IMR-90 (cell line): ENCODE measurements at regions not wholly inside any gene's neighbourhood (a gene's known extent, or its start where the extent isn't known, plus 50 kb on each side); places are given as distances from the start of the nearest gene placed in this dataset.

Source experiments
- ATAC-seq: fragments of 200-7000 bp; cut with Tn5 transposase; 2 replicates; pipeline ENCODE4 v1.9.1; 2020; ENCODE audit warnings: low read depth, mild to moderate bottlenecking, moderate library complexity
- BruUV-seq: library from RNA; stranded (reverse); fragments of 400-500 nt; replicated peaks from 2 replicates; lab custom pipeline; 2021; lab: Mats Ljungman, UMichigan
- CTCF ChIA-PET: fragments of 300-600 bp; formaldehyde crosslinking; extraction: SDS; loops from one replicate; lab custom pipeline; 2021; ENCODE audit warnings: antibody characterized with exemption; lab: Yijun Ruan, JAX
- POLR2A ChIA-PET: fragments of 300-600 bp; sonication (Branson Sonifier 250); formaldehyde crosslinking; loops from one replicate; lab custom pipeline; 2022; ENCODE audit warnings: antibody characterized with exemption; ENCODE audit not compliant: unreplicated experiment; lab: Charles Lee
- DNase-seq: peaks from one replicate; pipeline ENCODE4 v3.0.0; 2013
- H2AFZ ChIP-seq: replicated peaks from 2 replicates; pipeline ENCODE3; 2013; ENCODE audit warnings: low read length, mild to moderate bottlenecking; ENCODE audit not compliant: poor library complexity
- H2AK5ac ChIP-seq: 2 replicates; pipeline ENCODE4 v1.6.1; 2013; ENCODE audit warnings: low read depth, low read length, inconsistent platforms
- H2AK9ac ChIP-seq: replicated peaks from 2 replicates; pipeline ENCODE3; 2013; ENCODE audit warnings: mild to moderate bottlenecking, low read depth, low read length, moderate library complexity; ENCODE audit not compliant: poor library complexity
- H2BK120ac ChIP-seq: 2 replicates; pipeline ENCODE4 v1.6.1; 2013; ENCODE audit warnings: low read depth, low read length, inconsistent platforms
- H2BK15ac ChIP-seq: 3 replicates; pipeline ENCODE4 v1.6.1; 2013; ENCODE audit warnings: low read depth, low read length, inconsistent platforms
- H2BK20ac ChIP-seq: 2 replicates; pipeline ENCODE4 v1.6.1; 2013; ENCODE audit warnings: low read depth, mild to moderate bottlenecking, inconsistent platforms, low read length, moderate library complexity
- H2BK5ac ChIP-seq: 2 replicates; pipeline ENCODE4 v1.6.1; 2013; ENCODE audit warnings: mild to moderate bottlenecking, low read depth, low read length, inconsistent platforms; ENCODE audit not compliant: poor library complexity, severe bottlenecking
- H3K14ac ChIP-seq: replicated peaks from 2 replicates; pipeline ENCODE4 v1.6.1; 2013; ENCODE audit warnings: low read depth, low read length, inconsistent platforms
- H3K18ac ChIP-seq: 2 replicates; pipeline ENCODE4 v1.6.1; 2013; ENCODE audit warnings: low read depth, low read length, control low read depth
- H3K23ac ChIP-seq: 2 replicates; pipeline ENCODE4 v1.6.1; 2013; ENCODE audit warnings: low read depth, low read length, inconsistent platforms
- H3K27ac ChIP-seq: 2 replicates; pipeline ENCODE4 v1.5.1; 2013; ENCODE audit warnings: mild to moderate bottlenecking, control low read depth, low read length; ENCODE audit not compliant: insufficient read depth
- H3K27me3 ChIP-seq: 2 replicates; pipeline ENCODE4 v1.6.1; 2013; ENCODE audit warnings: low read length; ENCODE audit not compliant: control insufficient read depth, insufficient read depth
- H3K36me3 ChIP-seq: 2 replicates; pipeline ENCODE4 v1.6.1; 2013; ENCODE audit warnings: low read length, mixed read lengths; ENCODE audit not compliant: control insufficient read depth, insufficient read depth
- H3K4ac ChIP-seq: 2 replicates; pipeline ENCODE4 v1.6.1; 2013; ENCODE audit warnings: low read depth, low read length, inconsistent platforms
- H3K4me1 ChIP-seq: 2 replicates; pipeline ENCODE4 v1.6.1; 2013; ENCODE audit warnings: low read length, mixed read lengths; ENCODE audit not compliant: control insufficient read depth, insufficient read depth
- H3K4me2 ChIP-seq: 2 replicates; pipeline ENCODE4 v1.6.1; 2013; ENCODE audit warnings: low read depth, mild to moderate bottlenecking, control low read depth, low read length, moderate library complexity
- H3K4me3 ChIP-seq: 2 replicates; pipeline ENCODE4 v1.5.1; 2013; ENCODE audit warnings: low read depth, mild to moderate bottlenecking, control low read depth, low read length, moderate library complexity; ENCODE audit not compliant: insufficient read depth
- H3K56ac ChIP-seq: 2 replicates; pipeline ENCODE4 v1.6.1; 2013; ENCODE audit warnings: low read length, inconsistent platforms; ENCODE audit not compliant: insufficient read depth; ENCODE audit errors: extremely low read depth
- H3K79me1 ChIP-seq, 2 experiments: 2 replicates each; pipeline ENCODE4 v1.6.1; 2013; ENCODE audit warnings: low read length in 2 of 2, inconsistent platforms in 1 of 2, low read depth in 1 of 2
- H3K9ac ChIP-seq: 2 replicates; pipeline ENCODE4 v1.6.1; 2013; ENCODE audit warnings: low read depth, low read length, control low read depth
- H3K9me1 ChIP-seq: 2 replicates; pipeline ENCODE4 v1.6.1; 2013; ENCODE audit warnings: low read length, inconsistent platforms; ENCODE audit not compliant: insufficient read depth
- H3K9me3 ChIP-seq: 2 replicates; pipeline ENCODE4 v1.6.1; 2013; ENCODE audit warnings: low read length; ENCODE audit not compliant: control insufficient read depth, insufficient read depth
- H4K20me1 ChIP-seq: 2 replicates; pipeline ENCODE4 v1.6.1; 2013; ENCODE audit warnings: low read length, inconsistent platforms; ENCODE audit not compliant: insufficient read depth
- H4K5ac ChIP-seq: 2 replicates; pipeline ENCODE4 v1.6.1; 2013; ENCODE audit warnings: mild to moderate bottlenecking, low read depth, low read length, control low read depth
- H4K8ac ChIP-seq, 2 experiments: 2 replicates each; pipeline ENCODE4 v1.6.1; 2013; ENCODE audit warnings: low read depth in 2 of 2, low read length in 2 of 2, control low read depth in 1 of 2, inconsistent platforms in 1 of 2
- H4K91ac ChIP-seq: 2 replicates; pipeline ENCODE4 v1.6.1; 2013; ENCODE audit warnings: low read depth, low read length, inconsistent platforms; ENCODE audit not compliant: insufficient read depth
- FOS ChIP-seq: fragments of 150-350 bp; IDR thresholded peaks from 2 replicates; pipeline ENCODE4 v1.6.1; 2016; ENCODE audit warnings: low read depth, low read length
- MAZ ChIP-seq: IDR thresholded peaks from 2 replicates; pipeline ENCODE4 v1.6.1; 2012; ENCODE audit warnings: low read depth, mild to moderate bottlenecking, low read length, improper control_type of control experiment, moderate library complexity, borderline replicate concordance
- NFE2L2 ChIP-seq: fragments of 150-350 bp; IDR thresholded peaks from 2 replicates; pipeline ENCODE4 v1.6.1; 2016; ENCODE audit warnings: low read depth, mild to moderate bottlenecking, low read length
- RAD21 ChIP-seq: IDR thresholded peaks from 2 replicates; pipeline ENCODE4 v1.6.1; 2012; ENCODE audit warnings: low read length, improper control_type of control experiment
- SMC3 ChIP-seq: fragments of 150-350 bp; IDR thresholded peaks from 2 replicates; pipeline ENCODE4 v1.6.1; 2016; ENCODE audit warnings: low read depth, mild to moderate bottlenecking, antibody characterized with exemption, low read length, moderate library complexity
- dilution Hi-C: fragments of 300-500 bp; cut with HindIII; formaldehyde crosslinking; loops from one replicate; pipeline ENCODE4 v1.14.3; 2018; ENCODE audit warnings: low sequenced_read_pairs; ENCODE audit not compliant: unreplicated experiment
- in situ Hi-C: fragments of 300-500 bp; cut with MboI; formaldehyde crosslinking; loops from 3 replicates; pipeline ENCODE4 v1.14.3; 2019; ENCODE audit warnings: low sequenced_read_pairs, inconsistent platforms, mixed read lengths
- intact Hi-C: fragments of 100-400 bp; cut with micrococcal nuclease; formaldehyde crosslinking; loops from 2 replicates; pipeline ENCODE4 v1.10.0; 2022

DNA sequence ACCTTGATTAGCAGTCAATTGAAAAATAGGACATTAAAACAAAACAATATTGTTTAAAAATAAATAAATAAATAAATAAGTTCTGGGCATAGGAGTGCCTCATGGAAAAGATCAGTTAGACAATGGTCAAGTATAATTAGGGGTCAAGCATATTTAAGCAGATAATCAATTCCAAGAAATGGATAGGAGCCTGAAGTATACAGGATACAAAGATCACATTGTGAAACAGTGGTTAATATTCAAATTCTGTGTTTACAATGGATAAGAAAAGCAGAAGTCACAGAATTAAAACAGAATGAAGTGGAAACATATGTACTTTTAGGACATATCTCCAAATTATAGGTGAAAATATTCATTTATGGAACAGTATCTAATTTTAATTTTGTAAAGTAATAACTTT lies 1028.6 kb upstream of the CITED2 start:
- Histone ChIP-seq H2AFZ (no peak overlapping the region), H2BK120ac (peak overlapping the region; percentile 93; the same call in 1 of the 2 replicates), H3K4me3 (no peak overlapping the region), H3K18ac (no peak overlapping the region), H4K91ac (no peak overlapping the region), H3K9me3 (peaks cover 3% of the 10 kb centered on the region; the same call in 1 of the 2 replicates), H3K23ac (no peak overlapping the region), H3K36me3 (no peaks in the 10 kb centered on the region), H4K5ac (no peak overlapping the region), H3K27ac (no peak overlapping the region), H2BK5ac (peak overlapping the region; percentile 67), H4K20me1 (no peaks in the 10 kb centered on the region), H2AK5ac (no peak overlapping the region), H3K9me1 (no peaks in the 10 kb centered on the region), H3K56ac (no peak overlapping the region), H3K4me1 (peaks cover 2% of the 10 kb centered on the region; the same call in 1 of the 2 replicates), H4K8ac (0 out of 4 replicates have a peak overlapping the region, but pooled peaks of 1 of the 2 experiments have one; percentile 73), H2BK20ac (no peak overlapping the region), H3K79me1 (no peaks in the 10 kb centered on the region), H2BK15ac (no peak overlapping the region), H3K9ac (no peak overlapping the region), H3K4ac (no peak overlapping the region), H3K14ac (no peak overlapping the region), H3K27me3 (no peaks in the 10 kb centered on the region), H3K4me2 (no peak overlapping the region), H2AK9ac (no peak overlapping the region)
- ChIA-PET CTCF (no interaction called here), POLR2A (no interaction called here)
- ATAC-seq: no peak
- BruUV-seq: no TSS peak
- dilution Hi-C loops: no loop called here
- TF ChIP-seq MAZ: no peak
- TF ChIP-seq NFE2L2: no peak
- TF ChIP-seq RAD21: no peak
- no peak for TF ChIP-seq FOS
- TF ChIP-seq SMC3: no peak
- intact Hi-C loops: no loop called here
- in situ Hi-C loops: no loop called here
- DNase-seq: no peak
